Upper lobe of left lung (tissue), 4 donors: ENCODE measurements at regions not wholly inside any gene's neighbourhood (a gene's known extent, or its start where the extent isn't known, plus 50 kb on each side); places are given as distances from the start of the nearest gene placed in this dataset.

Source experiments
- EP300 ChIP-seq, 4 donors: sonication (generic); formaldehyde crosslinking; IDR thresholded peaks; one replicate each; pipeline ENCODE4 v1.5.1; 2017; ENCODE audit warnings: antibody characterized with exemption in 4 of 4, control low read depth in 2 of 4
- POLR2A ChIP-seq, 4 donors: fragments of 450-650 bp; IDR thresholded peaks; one replicate each; pipeline ENCODE4 v1.5.1; 2016 to 2017; ENCODE audit warnings: antibody characterized with exemption in 4 of 4, mild to moderate bottlenecking in 2 of 4
- POLR2AphosphoS5 ChIP-seq, 2 donors: sonication (generic); formaldehyde crosslinking; IDR thresholded peaks; one replicate each; pipeline ENCODE4 v1.5.1; 2017; ENCODE audit warnings: antibody characterized with exemption in 2 of 2
- TF ChIP-seq, protein P1 (sequence below), 6 experiments: fragments of 450-650 bp in 4 of 6; fragments of 200-600 bp in 2 of 6; sonication (generic) in 2 of 6; IDR thresholded peaks; one replicate each; pipeline ENCODE4 v1.5.1; 2016 to 2019; ENCODE audit warnings: antibody characterized with exemption in 6 of 6

DNA sequence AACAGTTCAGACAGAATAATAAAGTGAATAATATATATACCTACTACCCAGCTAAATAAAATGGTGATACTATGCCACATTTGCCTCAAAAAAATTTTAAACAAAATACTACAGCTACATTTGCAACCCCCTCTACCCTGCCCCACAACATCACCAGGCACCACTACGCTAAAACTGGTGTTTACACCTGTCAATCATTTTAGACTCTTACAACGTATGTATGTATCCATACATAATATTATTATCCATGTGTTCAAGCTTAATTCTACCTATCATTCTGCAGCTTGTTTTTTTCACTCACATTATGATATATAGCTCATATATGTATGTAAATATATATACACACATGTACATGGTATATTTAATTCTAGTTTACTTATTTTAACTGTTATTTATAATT lies 62.5 kb downstream of the NIBAN1 start:
- TF ChIP-seq, protein P1, sequence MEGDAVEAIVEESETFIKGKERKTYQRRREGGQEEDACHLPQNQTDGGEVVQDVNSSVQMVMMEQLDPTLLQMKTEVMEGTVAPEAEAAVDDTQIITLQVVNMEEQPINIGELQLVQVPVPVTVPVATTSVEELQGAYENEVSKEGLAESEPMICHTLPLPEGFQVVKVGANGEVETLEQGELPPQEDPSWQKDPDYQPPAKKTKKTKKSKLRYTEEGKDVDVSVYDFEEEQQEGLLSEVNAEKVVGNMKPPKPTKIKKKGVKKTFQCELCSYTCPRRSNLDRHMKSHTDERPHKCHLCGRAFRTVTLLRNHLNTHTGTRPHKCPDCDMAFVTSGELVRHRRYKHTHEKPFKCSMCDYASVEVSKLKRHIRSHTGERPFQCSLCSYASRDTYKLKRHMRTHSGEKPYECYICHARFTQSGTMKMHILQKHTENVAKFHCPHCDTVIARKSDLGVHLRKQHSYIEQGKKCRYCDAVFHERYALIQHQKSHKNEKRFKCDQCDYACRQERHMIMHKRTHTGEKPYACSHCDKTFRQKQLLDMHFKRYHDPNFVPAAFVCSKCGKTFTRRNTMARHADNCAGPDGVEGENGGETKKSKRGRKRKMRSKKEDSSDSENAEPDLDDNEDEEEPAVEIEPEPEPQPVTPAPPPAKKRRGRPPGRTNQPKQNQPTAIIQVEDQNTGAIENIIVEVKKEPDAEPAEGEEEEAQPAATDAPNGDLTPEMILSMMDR (IDR thresholded peaks at IDR 0.05) = no peak
- TF ChIP-seq POLR2AphosphoS5 (IDR thresholded peaks at IDR 0.05) (no peak), POLR2A (IDR thresholded peaks at IDR 0.05) (no peak), EP300 (IDR thresholded peaks at IDR 0.05) (no peak)
